Fibroblast of lung (primary cell): ENCODE measurements at regions not wholly inside any gene's neighbourhood (a gene's known extent, or its start where the extent isn't known, plus 50 kb on each side); places are given as distances from the start of the nearest gene placed in this dataset.

Experiments
- DNase-seq, 2 donors: peaks; one replicate each; pipeline versions ENCODE4 v3.0.0 to v3.0.0-alpha.2; 2010; ENCODE audit warnings: low read depth in 2 of 2
- H2AFZ ChIP-seq: 2 replicates; pipeline ENCODE4 v1.5.1; 2012; ENCODE audit warnings: low read length, control low read depth, inconsistent platforms
- H3K27ac ChIP-seq: 2 replicates; pipeline ENCODE4 v1.5.1; 2011; ENCODE audit warnings: low read length, control low read depth; ENCODE audit not compliant: insufficient read depth
- H3K27me3 ChIP-seq: 2 replicates; pipeline ENCODE4 v1.5.1; 2011; ENCODE audit warnings: mild to moderate bottlenecking, low read length; ENCODE audit not compliant: control insufficient read depth, insufficient read depth
- H3K36me3 ChIP-seq: 2 replicates; pipeline ENCODE4 v1.5.1; 2011; ENCODE audit warnings: low read length; ENCODE audit not compliant: control insufficient read depth, insufficient read depth
- H3K4me1 ChIP-seq: 2 replicates; pipeline ENCODE4 v1.5.1; 2011; ENCODE audit warnings: low read length; ENCODE audit not compliant: control insufficient read depth, insufficient read depth; ENCODE audit errors: extremely low read depth
- H3K4me2 ChIP-seq: 2 replicates; pipeline ENCODE4 v1.5.1; 2011; ENCODE audit warnings: low read length, control low read depth; ENCODE audit not compliant: insufficient read depth; ENCODE audit errors: extremely low read depth
- H3K4me3 ChIP-seq, 4 experiments: fragments of 200-600 bp in 1 of 4; sonication (generic) in 1 of 4; replicated peaks in 1 of 4; 2 replicates each; pipeline ENCODE4 v1.5.1; 2011 to 2016; ENCODE audit warnings: low read length in 4 of 4, low read depth in 3 of 4, mild to moderate bottlenecking in 3 of 4, control low read depth in 2 of 4, inconsistent platforms in 1 of 4, mixed read lengths in 1 of 4; ENCODE audit not compliant: insufficient read depth in 1 of 4; ENCODE audit errors: control extremely low read depth in 1 of 4
- H3K79me2 ChIP-seq: 2 replicates; pipeline ENCODE4 v1.5.1; 2012; ENCODE audit warnings: mild to moderate bottlenecking, low read length, inconsistent platforms; ENCODE audit not compliant: control insufficient read depth, insufficient read depth
- H3K9ac ChIP-seq: 2 replicates; pipeline ENCODE4 v1.5.1; 2011; ENCODE audit warnings: mild to moderate bottlenecking, low read length, control low read depth; ENCODE audit not compliant: insufficient read depth
- H3K9me3 ChIP-seq: 2 replicates; pipeline ENCODE4 v1.5.1; 2012; ENCODE audit warnings: low read depth, low read length; ENCODE audit not compliant: control insufficient read depth, insufficient read depth
- H4K20me1 ChIP-seq: 2 replicates; pipeline ENCODE4 v1.5.1; 2011; ENCODE audit warnings: low read length; ENCODE audit not compliant: control insufficient read depth, insufficient read depth; ENCODE audit errors: extremely low read depth
- EZH2 ChIP-seq: IDR thresholded peaks from 2 replicates; pipeline ENCODE4 v1.5.1; 2012; ENCODE audit warnings: low read length, control low read depth, mild to moderate bottlenecking; ENCODE audit errors: missing control alignments
- TF ChIP-seq, protein P1 (sequence below), 2 donors: IDR thresholded peaks in 1 of 2; conservative IDR thresholded peaks in 1 of 2; 1 replicate in 1 of 2; 2 replicates in 1 of 2; pipeline ENCODE4 v1.5.1; 2011 to 2012; ENCODE audit warnings: low read length in 2 of 2, control low read depth in 1 of 2, inconsistent platforms in 1 of 2, low read depth in 1 of 2, mild to moderate bottlenecking in 1 of 2

DNA sequence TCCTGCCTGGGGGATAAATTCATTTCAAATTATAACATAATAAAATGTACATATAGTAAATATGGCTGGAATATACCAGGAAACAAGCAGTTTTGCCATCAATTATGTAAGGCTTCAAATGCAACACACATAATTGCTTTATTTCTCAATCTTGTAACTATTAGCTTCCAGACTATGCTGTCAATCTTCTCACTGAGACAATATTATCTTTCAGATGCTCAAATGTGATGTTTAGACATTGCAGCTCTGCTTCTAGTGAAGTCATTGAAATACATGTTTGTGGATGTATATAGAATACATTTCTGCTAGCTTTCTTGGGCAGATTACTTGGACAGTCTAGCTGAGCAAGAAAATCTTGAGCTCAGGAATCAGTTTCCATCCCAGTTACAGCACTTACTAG lies 454.4 kb downstream of the TDRD3 start:
- Histone ChIP-seq H2AFZ (no peak overlapping the region), H3K4me1 (no peaks in the 10 kb centered on the region), H4K20me1 (no peaks in the 10 kb centered on the region), H3K36me3 (no peaks in the 10 kb centered on the region), H3K27ac (no peak overlapping the region), H3K27me3 (no peaks in the 10 kb centered on the region), H3K9me3 (no peaks in the 10 kb centered on the region), H3K79me2 (no peaks in the 10 kb centered on the region), H3K4me3 (no peak overlapping the region), H3K4me2 (no peak overlapping the region), H3K9ac (no peak overlapping the region)
- no peak for DNase-seq
- TF ChIP-seq, protein P1, sequence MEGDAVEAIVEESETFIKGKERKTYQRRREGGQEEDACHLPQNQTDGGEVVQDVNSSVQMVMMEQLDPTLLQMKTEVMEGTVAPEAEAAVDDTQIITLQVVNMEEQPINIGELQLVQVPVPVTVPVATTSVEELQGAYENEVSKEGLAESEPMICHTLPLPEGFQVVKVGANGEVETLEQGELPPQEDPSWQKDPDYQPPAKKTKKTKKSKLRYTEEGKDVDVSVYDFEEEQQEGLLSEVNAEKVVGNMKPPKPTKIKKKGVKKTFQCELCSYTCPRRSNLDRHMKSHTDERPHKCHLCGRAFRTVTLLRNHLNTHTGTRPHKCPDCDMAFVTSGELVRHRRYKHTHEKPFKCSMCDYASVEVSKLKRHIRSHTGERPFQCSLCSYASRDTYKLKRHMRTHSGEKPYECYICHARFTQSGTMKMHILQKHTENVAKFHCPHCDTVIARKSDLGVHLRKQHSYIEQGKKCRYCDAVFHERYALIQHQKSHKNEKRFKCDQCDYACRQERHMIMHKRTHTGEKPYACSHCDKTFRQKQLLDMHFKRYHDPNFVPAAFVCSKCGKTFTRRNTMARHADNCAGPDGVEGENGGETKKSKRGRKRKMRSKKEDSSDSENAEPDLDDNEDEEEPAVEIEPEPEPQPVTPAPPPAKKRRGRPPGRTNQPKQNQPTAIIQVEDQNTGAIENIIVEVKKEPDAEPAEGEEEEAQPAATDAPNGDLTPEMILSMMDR (conservative IDR thresholded peaks at IDR 0.05 in 1 of 2, IDR thresholded peaks at IDR 0.05 in 1 of 2; ENCODE audit: low read depth in 1 of 2, low read length in 2 of 2) = no peak
- TF ChIP-seq EZH2 = no peak

DNA sequence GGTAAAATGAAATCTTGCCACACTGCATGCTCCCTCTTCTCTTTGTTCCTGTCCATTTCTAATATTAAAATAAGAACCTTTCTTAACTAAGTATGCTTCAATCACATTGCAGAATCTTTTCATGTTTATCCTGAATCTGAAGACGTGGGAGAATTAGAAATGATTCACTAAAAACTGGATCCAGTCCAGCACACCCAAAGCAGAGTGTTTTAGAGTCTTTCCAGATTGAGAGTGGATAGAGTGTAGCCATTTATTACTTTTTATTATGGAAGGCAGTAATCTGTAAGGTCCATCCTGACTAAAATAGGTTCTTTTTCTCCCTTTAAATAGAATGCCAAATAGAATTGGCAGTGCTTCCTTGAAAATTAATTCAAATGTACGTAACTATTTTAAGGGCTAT lies 453.5 kb downstream of the TDRD3 start:
- Histone ChIP-seq H3K79me2 (no peaks in the 10 kb centered on the region), H4K20me1 (no peaks in the 10 kb centered on the region), H3K4me1 (no peaks in the 10 kb centered on the region), H3K9ac (no peak overlapping the region), H3K9me3 (no peaks in the 10 kb centered on the region), H3K4me3 (no peak overlapping the region), H3K36me3 (no peaks in the 10 kb centered on the region), H3K27ac (no peak overlapping the region), H3K27me3 (no peaks in the 10 kb centered on the region), H2AFZ (no peak overlapping the region), H3K4me2 (no peak overlapping the region)
- no peak for TF ChIP-seq EZH2
- TF ChIP-seq, protein P1 (conservative IDR thresholded peaks at IDR 0.05 in 1 of 2, IDR thresholded peaks at IDR 0.05 in 1 of 2; ENCODE audit: low read depth in 1 of 2, low read length in 2 of 2) = no peak
- DNase-seq = no peak

DNA sequence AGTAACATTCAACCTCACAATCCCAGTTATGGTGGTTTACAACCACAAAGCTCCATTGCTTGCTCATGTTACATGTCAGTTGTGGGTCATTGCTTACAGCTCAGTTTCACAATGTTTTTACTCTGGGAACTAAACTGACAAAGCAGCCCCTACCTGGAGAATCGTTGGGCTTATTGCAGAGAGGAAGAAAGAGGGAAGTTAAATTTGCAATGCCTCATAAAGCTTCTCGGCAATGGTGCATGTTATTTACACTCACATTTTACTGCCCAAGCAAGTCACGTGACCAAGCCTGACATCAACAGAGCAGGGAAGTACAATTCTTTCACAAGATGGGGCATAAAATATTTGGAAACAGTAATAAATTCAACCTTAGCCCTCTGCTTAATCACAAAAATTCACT lies 441.6 kb downstream of the TDRD3 start:
- no peak overlapping the region for H3K4me3 ChIP-seq
- no peaks in the 10 kb centered on the region for H3K9me3 ChIP-seq
- TF ChIP-seq EZH2 = no peak
- TF ChIP-seq, protein P1 (conservative IDR thresholded peaks at IDR 0.05 in 1 of 2, IDR thresholded peaks at IDR 0.05 in 1 of 2; ENCODE audit: low read depth in 1 of 2, low read length in 2 of 2) = no peak
- H3K79me2 ChIP-seq = no peaks in the 10 kb centered on the region
- H3K27ac ChIP-seq = no peak overlapping the region
- no peak overlapping the region for H3K9ac ChIP-seq
- H4K20me1 ChIP-seq = no peaks in the 10 kb centered on the region
- no peaks in the 10 kb centered on the region for H3K27me3 ChIP-seq
- H3K4me1 ChIP-seq = no peaks in the 10 kb centered on the region
- no peak overlapping the region for H3K4me2 ChIP-seq
- H3K36me3 ChIP-seq = no peaks in the 10 kb centered on the region
- DNase-seq = peak in 1 of 2 donors; percentile 3
- no peak overlapping the region for H2AFZ ChIP-seq
